ENCODE measurements at regions not wholly inside any gene's neighbourhood (a gene's known extent, or its start where the extent isn't known, plus 50 kb on each side); places are given as distances from the start of the nearest gene placed in this dataset.

GRCh38 chr13:40109351-40109844 is 453.9 kb downstream of the COG6 start:
- no peak for TF ChIP-seq FOXP1 (CRISPR knock-in tag; IDR thresholded peaks at IDR 0.05; ENCODE audit: borderline replicate concordance)
- TF ChIP-seq CTCF (IDR thresholded peaks at IDR 0.05) = no peak
- no peak for TF ChIP-seq NR2C2 (CRISPR knock-in tag; IDR thresholded peaks at IDR 0.05)
- TF ChIP-seq MAX (CRISPR knock-in tag; IDR thresholded peaks at IDR 0.05) = no peak
- no peak for TF ChIP-seq JUN (CRISPR knock-in tag; IDR thresholded peaks at IDR 0.05)
